ENCODE measurements at regions not wholly inside any gene's neighbourhood (a gene's known extent, or its start where the extent isn't known, plus 50 kb on each side); places are given as distances from the start of the nearest gene placed in this dataset.

- TF ChIP-seq ZBTB33 (IDR thresholded peaks at IDR 0.05; ENCODE audit: borderline replicate concordance, low read depth) (no peak), SIN3A (IDR thresholded peaks at IDR 0.05; ENCODE audit: borderline replicate concordance, low read depth, low read length) (no peak), USF2 (IDR thresholded peaks at IDR 0.05; ENCODE audit: borderline replicate concordance, low read depth, low read length) (no peak), GABPA (IDR thresholded peaks at IDR 0.05; ENCODE audit: low read depth) (no peak), NFIC (IDR thresholded peaks at IDR 0.05; ENCODE audit: borderline replicate concordance) (no peak), CHD2 (IDR thresholded peaks at IDR 0.05; ENCODE audit: low read length, partially characterized antibody) (no peak), RXRA (IDR thresholded peaks at IDR 0.05; ENCODE audit: borderline replicate concordance, low read depth) (no peak), POLR2AphosphoS5 (IDR thresholded peaks at IDR 0.05; ENCODE audit: low read depth, low read length) (no peak), JUND (IDR thresholded peaks at IDR 0.05) (no peak), SMC3 (IDR thresholded peaks at IDR 0.05; ENCODE audit: low read depth, low read length) (no peak), MXI1 (IDR thresholded peaks at IDR 0.05; ENCODE audit: low read depth, low read length) (no peak), FOXJ3 (CRISPR knock-in tag; IDR thresholded peaks at IDR 0.05) (no peak), IRF3 (IDR thresholded peaks at IDR 0.05; ENCODE audit: low read depth, low read length) (no peak)
- TF ChIP-seq, protein P1, sequence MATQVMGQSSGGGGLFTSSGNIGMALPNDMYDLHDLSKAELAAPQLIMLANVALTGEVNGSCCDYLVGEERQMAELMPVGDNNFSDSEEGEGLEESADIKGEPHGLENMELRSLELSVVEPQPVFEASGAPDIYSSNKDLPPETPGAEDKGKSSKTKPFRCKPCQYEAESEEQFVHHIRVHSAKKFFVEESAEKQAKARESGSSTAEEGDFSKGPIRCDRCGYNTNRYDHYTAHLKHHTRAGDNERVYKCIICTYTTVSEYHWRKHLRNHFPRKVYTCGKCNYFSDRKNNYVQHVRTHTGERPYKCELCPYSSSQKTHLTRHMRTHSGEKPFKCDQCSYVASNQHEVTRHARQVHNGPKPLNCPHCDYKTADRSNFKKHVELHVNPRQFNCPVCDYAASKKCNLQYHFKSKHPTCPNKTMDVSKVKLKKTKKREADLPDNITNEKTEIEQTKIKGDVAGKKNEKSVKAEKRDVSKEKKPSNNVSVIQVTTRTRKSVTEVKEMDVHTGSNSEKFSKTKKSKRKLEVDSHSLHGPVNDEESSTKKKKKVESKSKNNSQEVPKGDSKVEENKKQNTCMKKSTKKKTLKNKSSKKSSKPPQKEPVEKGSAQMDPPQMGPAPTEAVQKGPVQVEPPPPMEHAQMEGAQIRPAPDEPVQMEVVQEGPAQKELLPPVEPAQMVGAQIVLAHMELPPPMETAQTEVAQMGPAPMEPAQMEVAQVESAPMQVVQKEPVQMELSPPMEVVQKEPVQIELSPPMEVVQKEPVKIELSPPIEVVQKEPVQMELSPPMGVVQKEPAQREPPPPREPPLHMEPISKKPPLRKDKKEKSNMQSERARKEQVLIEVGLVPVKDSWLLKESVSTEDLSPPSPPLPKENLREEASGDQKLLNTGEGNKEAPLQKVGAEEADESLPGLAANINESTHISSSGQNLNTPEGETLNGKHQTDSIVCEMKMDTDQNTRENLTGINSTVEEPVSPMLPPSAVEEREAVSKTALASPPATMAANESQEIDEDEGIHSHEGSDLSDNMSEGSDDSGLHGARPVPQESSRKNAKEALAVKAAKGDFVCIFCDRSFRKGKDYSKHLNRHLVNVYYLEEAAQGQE (IDR thresholded peaks at IDR 0.05; ENCODE audit: low read depth, low read length): no peak
- TF ChIP-seq, protein P2, sequence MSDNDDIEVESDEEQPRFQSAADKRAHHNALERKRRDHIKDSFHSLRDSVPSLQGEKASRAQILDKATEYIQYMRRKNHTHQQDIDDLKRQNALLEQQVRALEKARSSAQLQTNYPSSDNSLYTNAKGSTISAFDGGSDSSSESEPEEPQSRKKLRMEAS (IDR thresholded peaks at IDR 0.05; ENCODE audit: low read depth): no peak
- ChIA-PET CTCF (interaction anchor here (1.0 kb wide), 1 partner anchor 1128 kb away, joined by 3 read pairs; no protein-coding TSS in a partner anchor), POLR2A (no interaction called here)
- DNase-seq: no peak
- no peak overlapping the region for H3K27ac ChIP-seq (ENCODE audit: low read depth in 2 of 2, low read length in 1 of 2)
- H3K79me2 ChIP-seq (ENCODE audit: insufficient read depth): no peaks in the 10 kb centered on the region
- H3F3A ChIP-seq (replicated peaks; ENCODE audit: insufficient read depth): no peaks in the 10 kb centered on the region
- WGBS (ENCODE audit: low lambda C conversion rate): 0% methylated on average over 1 of the region's 1 CpG
- no peak overlapping the region for H3K4me2 ChIP-seq
- no peak overlapping the region for H2AFZ ChIP-seq (ENCODE audit: low read depth)
- no peak overlapping the region for H3K9ac ChIP-seq
- no peaks in the 10 kb centered on the region for H3K9me2 ChIP-seq
- H3K27me3 ChIP-seq (ENCODE audit: insufficient read depth): no peaks in the 10 kb centered on the region
- no peaks in the 10 kb centered on the region for H3K9me3 ChIP-seq
- no peak overlapping the region for H3K4me3 ChIP-seq (ENCODE audit: low read depth in 2 of 2, low read length in 1 of 2)
- H3K36me3 ChIP-seq (replicated peaks in 1 of 2; ENCODE audit: control insufficient read depth in 1 of 2, insufficient read depth in 2 of 2, low read length in 1 of 2): no peaks in the 10 kb centered on the region
- H3K4me1 ChIP-seq (ENCODE audit: control insufficient read depth in 1 of 2, insufficient read depth in 2 of 2, low read depth in 1 of 2, low read length in 1 of 2): peaks cover 0 to 10% of the 10 kb centered on the region in 2 experiments; a peak in 2 of 4 replicates
- H4K20me1 ChIP-seq (ENCODE audit: insufficient read depth): no peaks in the 10 kb centered on the region
These were observed 238.2 kb upstream of the IRS2 start for GRCh38 chr13:110024645-110024980.
